ENCODE measurements at regions not wholly inside any gene's neighbourhood (a gene's known extent, or its start where the extent isn't known, plus 50 kb on each side); places are given as distances from the start of the nearest gene placed in this dataset.

DNA sequence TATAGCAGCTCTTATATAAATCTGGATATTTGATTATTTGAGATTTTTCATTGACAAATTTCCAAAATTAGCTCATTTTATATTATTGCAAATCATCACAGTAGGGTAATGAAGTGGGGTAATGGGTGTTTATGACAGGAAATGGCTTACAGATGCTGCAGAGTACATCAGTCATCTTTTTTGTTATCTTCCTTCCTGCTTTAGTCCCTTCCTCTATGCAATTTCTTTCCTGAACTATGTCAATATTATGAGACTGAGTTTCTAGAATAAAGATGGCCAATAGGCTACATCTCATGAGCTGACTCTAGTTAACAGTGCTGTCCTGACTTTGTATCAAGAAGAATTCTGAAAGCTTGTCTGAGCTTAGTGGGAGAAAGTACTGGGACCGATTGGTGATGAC lies 244.5 kb downstream of the XPNPEP1 start:
- TF ChIP-seq, protein P1, sequence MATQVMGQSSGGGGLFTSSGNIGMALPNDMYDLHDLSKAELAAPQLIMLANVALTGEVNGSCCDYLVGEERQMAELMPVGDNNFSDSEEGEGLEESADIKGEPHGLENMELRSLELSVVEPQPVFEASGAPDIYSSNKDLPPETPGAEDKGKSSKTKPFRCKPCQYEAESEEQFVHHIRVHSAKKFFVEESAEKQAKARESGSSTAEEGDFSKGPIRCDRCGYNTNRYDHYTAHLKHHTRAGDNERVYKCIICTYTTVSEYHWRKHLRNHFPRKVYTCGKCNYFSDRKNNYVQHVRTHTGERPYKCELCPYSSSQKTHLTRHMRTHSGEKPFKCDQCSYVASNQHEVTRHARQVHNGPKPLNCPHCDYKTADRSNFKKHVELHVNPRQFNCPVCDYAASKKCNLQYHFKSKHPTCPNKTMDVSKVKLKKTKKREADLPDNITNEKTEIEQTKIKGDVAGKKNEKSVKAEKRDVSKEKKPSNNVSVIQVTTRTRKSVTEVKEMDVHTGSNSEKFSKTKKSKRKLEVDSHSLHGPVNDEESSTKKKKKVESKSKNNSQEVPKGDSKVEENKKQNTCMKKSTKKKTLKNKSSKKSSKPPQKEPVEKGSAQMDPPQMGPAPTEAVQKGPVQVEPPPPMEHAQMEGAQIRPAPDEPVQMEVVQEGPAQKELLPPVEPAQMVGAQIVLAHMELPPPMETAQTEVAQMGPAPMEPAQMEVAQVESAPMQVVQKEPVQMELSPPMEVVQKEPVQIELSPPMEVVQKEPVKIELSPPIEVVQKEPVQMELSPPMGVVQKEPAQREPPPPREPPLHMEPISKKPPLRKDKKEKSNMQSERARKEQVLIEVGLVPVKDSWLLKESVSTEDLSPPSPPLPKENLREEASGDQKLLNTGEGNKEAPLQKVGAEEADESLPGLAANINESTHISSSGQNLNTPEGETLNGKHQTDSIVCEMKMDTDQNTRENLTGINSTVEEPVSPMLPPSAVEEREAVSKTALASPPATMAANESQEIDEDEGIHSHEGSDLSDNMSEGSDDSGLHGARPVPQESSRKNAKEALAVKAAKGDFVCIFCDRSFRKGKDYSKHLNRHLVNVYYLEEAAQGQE (IDR thresholded peaks at IDR 0.05; ENCODE audit: low read depth) = no peak
- TF ChIP-seq ZNF274 (IDR thresholded peaks at IDR 0.05; ENCODE audit: low read depth, low read length) (no peak), POLR2A (IDR thresholded peaks at IDR 0.05; ENCODE audit: borderline replicate concordance, extremely low read depth, insufficient read depth, insufficient read length) (no peak), CBX3 (IDR thresholded peaks at IDR 0.05; ENCODE audit: low read depth) (no peak), TCF7L2 (IDR thresholded peaks at IDR 0.05; ENCODE audit: borderline replicate concordance, extremely low read depth, insufficient read depth, insufficient read length) (no peak), ZBTB33 (IDR thresholded peaks at IDR 0.05; ENCODE audit: extremely low read depth, insufficient replicate concordance, low read length) (no peak)
- TF ChIP-seq, protein P2, sequence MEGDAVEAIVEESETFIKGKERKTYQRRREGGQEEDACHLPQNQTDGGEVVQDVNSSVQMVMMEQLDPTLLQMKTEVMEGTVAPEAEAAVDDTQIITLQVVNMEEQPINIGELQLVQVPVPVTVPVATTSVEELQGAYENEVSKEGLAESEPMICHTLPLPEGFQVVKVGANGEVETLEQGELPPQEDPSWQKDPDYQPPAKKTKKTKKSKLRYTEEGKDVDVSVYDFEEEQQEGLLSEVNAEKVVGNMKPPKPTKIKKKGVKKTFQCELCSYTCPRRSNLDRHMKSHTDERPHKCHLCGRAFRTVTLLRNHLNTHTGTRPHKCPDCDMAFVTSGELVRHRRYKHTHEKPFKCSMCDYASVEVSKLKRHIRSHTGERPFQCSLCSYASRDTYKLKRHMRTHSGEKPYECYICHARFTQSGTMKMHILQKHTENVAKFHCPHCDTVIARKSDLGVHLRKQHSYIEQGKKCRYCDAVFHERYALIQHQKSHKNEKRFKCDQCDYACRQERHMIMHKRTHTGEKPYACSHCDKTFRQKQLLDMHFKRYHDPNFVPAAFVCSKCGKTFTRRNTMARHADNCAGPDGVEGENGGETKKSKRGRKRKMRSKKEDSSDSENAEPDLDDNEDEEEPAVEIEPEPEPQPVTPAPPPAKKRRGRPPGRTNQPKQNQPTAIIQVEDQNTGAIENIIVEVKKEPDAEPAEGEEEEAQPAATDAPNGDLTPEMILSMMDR (IDR thresholded peaks at IDR 0.05 in 2 of 3, conservative IDR thresholded peaks at IDR 0.05 in 1 of 3; ENCODE audit: borderline replicate concordance in 1 of 3, insufficient read depth in 1 of 3, low read depth in 2 of 3, low read length in 2 of 3) = no peak

Measured in HCT116 (cell line).